Smooth muscle cell (in vitro differentiated cells): ENCODE measurements at regions not wholly inside any gene's neighbourhood (a gene's known extent, or its start where the extent isn't known, plus 50 kb on each side); places are given as distances from the start of the nearest gene placed in this dataset.
"Not testable (repeated sequence)": the region's sequence is repeated elsewhere in the genome, so short reads cannot be mapped to it uniquely, and the experiment has no call there.

Source experiments
- DNase-seq: peaks from one replicate; lab custom pipeline; 2025; ENCODE audit not compliant: unreplicated experiment; lab: John Stamatoyannopoulos, UW
- H2AFZ ChIP-seq: fragments of 200-600 bp; sonication (generic); 2 replicates; pipeline ENCODE4 v1.6.0; 2016; ENCODE audit warnings: antibody characterized with exemption, low read depth, mild to moderate bottlenecking
- H3F3A ChIP-seq: fragments of 200-600 bp; sonication (generic); 2 replicates; pipeline ENCODE4 v1.6.0; 2017; ENCODE audit warnings: antibody characterized with exemption, low read depth
- H3K27ac ChIP-seq: fragments of 200-600 bp; sonication (generic); 2 replicates; pipeline ENCODE4 v1.5.1; 2016; ENCODE audit warnings: low read depth, mild to moderate bottlenecking
- H3K27me3 ChIP-seq: fragments of 200-600 bp; sonication (generic); 2 replicates; pipeline ENCODE4 v1.6.1; 2016; ENCODE audit warnings: low read depth, mild to moderate bottlenecking
- H3K36me3 ChIP-seq: fragments of 200-600 bp; sonication (generic); 2 replicates; pipeline ENCODE4 v1.5.1; 2016; ENCODE audit warnings: low read depth
- H3K4me1 ChIP-seq: fragments of 200-600 bp; sonication (generic); 2 replicates; pipeline ENCODE4 v1.5.1; 2016; ENCODE audit warnings: low read depth
- H3K4me2 ChIP-seq: fragments of 200-600 bp; sonication (generic); 2 replicates; pipeline ENCODE4 v1.6.0; 2016; ENCODE audit warnings: mild to moderate bottlenecking
- H3K4me3 ChIP-seq: fragments of 200-600 bp; sonication (generic); 2 replicates; pipeline ENCODE4 v1.5.1; 2016; ENCODE audit warnings: mild to moderate bottlenecking
- H3K79me2 ChIP-seq: fragments of 200-600 bp; sonication (generic); 2 replicates; pipeline ENCODE4 v1.6.0; 2016; ENCODE audit warnings: low read depth, mild to moderate bottlenecking
- H3K9ac ChIP-seq: fragments of 200-600 bp; sonication (generic); 2 replicates; pipeline ENCODE4 v1.6.0; 2016; ENCODE audit warnings: low read depth
- H3K9me3 ChIP-seq: fragments of 200-600 bp; sonication (generic); replicated peaks from 2 replicates; pipeline ENCODE4 v1.5.1; 2016; ENCODE audit warnings: low read depth
- H4K20me1 ChIP-seq: fragments of 200-600 bp; sonication (generic); 2 replicates; pipeline ENCODE4 v1.6.0; 2016; ENCODE audit warnings: low read depth
- whole genome bisulfite sequencing: methylation state at CpG from one replicate; pipeline ENCODE4 v1.1.7; 2016; ENCODE audit warnings: low lambda C conversion rate; 5-methylcytosine and 5-hydroxymethylcytosine counted together
- TF ChIP-seq, protein P1 (sequence below): fragments of 200-600 bp; sonication (generic); IDR thresholded peaks from 2 replicates; pipeline ENCODE4 v1.5.1; 2017; ENCODE audit warnings: borderline replicate concordance, mild to moderate bottlenecking, antibody characterized with exemption; ENCODE audit not compliant: insufficient read depth, poor library complexity, severe bottlenecking

GRCh38 chrX:97897998-97898397, 1014.3 kb downstream of the RPA4 start:
- H3K9me3 ChIP-seq = no peaks in the 10 kb centered on the region
- WGBS = 70% methylated on average over 1 of the region's 1 CpG

DNA sequence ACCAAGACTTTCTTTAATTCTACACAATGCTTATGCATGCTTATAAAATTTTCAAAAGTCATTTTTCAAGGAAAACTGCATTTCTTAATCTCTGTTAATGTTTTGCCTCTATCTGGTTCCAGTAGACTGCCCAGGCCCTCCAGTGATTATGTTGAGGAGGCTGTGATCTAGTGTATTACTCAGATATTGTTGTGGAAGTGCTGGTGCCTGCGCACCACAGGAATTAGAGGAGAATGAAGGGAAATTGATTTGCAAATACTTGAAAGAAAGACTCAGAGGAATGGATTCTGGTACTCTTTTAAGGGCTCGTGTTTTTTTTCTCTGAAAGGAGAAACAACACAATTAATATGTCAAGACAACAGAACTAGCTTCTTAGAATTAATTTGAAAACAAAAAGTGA, 1015.1 kb downstream of the RPA4 start:
- Histone ChIP-seq H3K27ac (peak overlapping the region; percentile 67), H3K4me3 (no peak overlapping the region), H2AFZ (peak overlapping the region; percentile 89), H3K9ac (no peak overlapping the region), H3K9me3 (no peaks in the 10 kb centered on the region), H3K36me3 (no peaks in the 10 kb centered on the region), H3K4me2 (peak overlapping the region; percentile 70), H4K20me1 (no peaks in the 10 kb centered on the region), H3K4me1 (peaks cover 16% of the 10 kb centered on the region), H3F3A (no peaks in the 10 kb centered on the region), H3K79me2 (no peaks in the 10 kb centered on the region), H3K27me3 (no peaks in the 10 kb centered on the region)
- TF ChIP-seq, protein P1, sequence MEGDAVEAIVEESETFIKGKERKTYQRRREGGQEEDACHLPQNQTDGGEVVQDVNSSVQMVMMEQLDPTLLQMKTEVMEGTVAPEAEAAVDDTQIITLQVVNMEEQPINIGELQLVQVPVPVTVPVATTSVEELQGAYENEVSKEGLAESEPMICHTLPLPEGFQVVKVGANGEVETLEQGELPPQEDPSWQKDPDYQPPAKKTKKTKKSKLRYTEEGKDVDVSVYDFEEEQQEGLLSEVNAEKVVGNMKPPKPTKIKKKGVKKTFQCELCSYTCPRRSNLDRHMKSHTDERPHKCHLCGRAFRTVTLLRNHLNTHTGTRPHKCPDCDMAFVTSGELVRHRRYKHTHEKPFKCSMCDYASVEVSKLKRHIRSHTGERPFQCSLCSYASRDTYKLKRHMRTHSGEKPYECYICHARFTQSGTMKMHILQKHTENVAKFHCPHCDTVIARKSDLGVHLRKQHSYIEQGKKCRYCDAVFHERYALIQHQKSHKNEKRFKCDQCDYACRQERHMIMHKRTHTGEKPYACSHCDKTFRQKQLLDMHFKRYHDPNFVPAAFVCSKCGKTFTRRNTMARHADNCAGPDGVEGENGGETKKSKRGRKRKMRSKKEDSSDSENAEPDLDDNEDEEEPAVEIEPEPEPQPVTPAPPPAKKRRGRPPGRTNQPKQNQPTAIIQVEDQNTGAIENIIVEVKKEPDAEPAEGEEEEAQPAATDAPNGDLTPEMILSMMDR = no peak
- DNase-seq = no peak
- WGBS = 7% methylated on average over 2 of the region's 2 CpGs

More at GRCh38 chrX:97897998-97898397, 1014.3 kb downstream of the RPA4 start:
- H3K4me2 ChIP-seq = peak overlapping the region; percentile 70
- H4K20me1 ChIP-seq = no peaks in the 10 kb centered on the region
- H3K27me3 ChIP-seq = no peaks in the 10 kb centered on the region
- H3K4me3 ChIP-seq = no peak overlapping the region
- TF ChIP-seq, protein P1 = no peak
- no peak overlapping the region for H3K9ac ChIP-seq
- no peaks in the 10 kb centered on the region for H3K36me3 ChIP-seq
- no peak for DNase-seq
- H2AFZ ChIP-seq = peak overlapping the region; percentile 76
- H3K79me2 ChIP-seq = no peaks in the 10 kb centered on the region
- peak overlapping the region; percentile 67 for H3K27ac ChIP-seq
- no peaks in the 10 kb centered on the region for H3F3A ChIP-seq
- H3K4me1 ChIP-seq = peaks cover 16% of the 10 kb centered on the region

- Histone ChIP-seq H3K4me3 (no peak overlapping the region), H3K9me3 (no peaks in the 10 kb centered on the region), H3K9ac (no peak overlapping the region), H3K4me2 (no peak overlapping the region), H3K27ac (no peak overlapping the region), H3K4me1 (no peaks in the 10 kb centered on the region), H3K27me3 (no peaks in the 10 kb centered on the region), H3F3A (no peaks in the 10 kb centered on the region), H3K79me2 (no peaks in the 10 kb centered on the region), H3K36me3 (no peaks in the 10 kb centered on the region), H2AFZ (no peak overlapping the region), H4K20me1 (no peaks in the 10 kb centered on the region)
- TF ChIP-seq, protein P1 = no peak
- DNase-seq = no peak
- WGBS = 56% methylated on average over 1 of the region's 1 CpG
These were observed 1024.1 kb downstream of the RPA4 start for GRCh38 chrX:97907791-97908190.

GRCh38 chrX:97909245-97909644, 1025.5 kb downstream of the RPA4 start:
- 96% methylated on average over 3 of the region's 3 CpGs for WGBS
- Histone ChIP-seq H3K36me3 (no peaks in the 10 kb centered on the region), H3K79me2 (no peaks in the 10 kb centered on the region), H3K4me3 (no peak overlapping the region), H4K20me1 (no peaks in the 10 kb centered on the region), H3F3A (no peaks in the 10 kb centered on the region), H3K9me3 (no peaks in the 10 kb centered on the region), H2AFZ (no peak overlapping the region), H3K27me3 (no peaks in the 10 kb centered on the region), H3K4me2 (no peak overlapping the region), H3K4me1 (no peaks in the 10 kb centered on the region), H3K9ac (no peak overlapping the region), H3K27ac (no peak overlapping the region)
- DNase-seq = no peak
- TF ChIP-seq, protein P1 = no peak

DNA sequence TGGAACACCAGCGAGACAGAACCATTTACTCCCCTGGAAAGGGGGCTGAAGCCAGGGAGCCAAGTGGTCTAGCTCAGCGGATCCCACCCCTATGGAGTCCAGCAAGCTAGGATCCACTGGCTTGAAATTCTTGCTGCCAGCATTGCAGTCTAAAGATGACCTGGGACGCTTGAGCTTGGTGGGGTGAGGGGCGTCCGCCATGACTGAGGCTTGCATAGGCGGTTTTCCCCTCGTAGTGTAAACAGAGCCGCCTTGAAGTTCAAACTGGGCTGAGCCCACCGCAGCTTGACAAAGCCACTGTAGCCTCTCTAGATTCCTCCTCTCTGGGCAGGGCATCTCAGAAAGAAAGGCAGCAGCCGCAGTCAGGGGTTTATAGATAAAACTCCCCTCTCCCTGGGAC, 1031.7 kb downstream of the RPA4 start:
- H3K4me1 ChIP-seq, H3K79me2 ChIP-seq, H2AFZ ChIP-seq, DNase-seq, H3F3A ChIP-seq, H3K36me3 ChIP-seq, H3K4me3 ChIP-seq, H3K4me2 ChIP-seq, H3K27ac ChIP-seq, H3K9ac ChIP-seq, H4K20me1 ChIP-seq, H3K27me3 ChIP-seq, H3K9me3 ChIP-seq: not testable (repeated sequence)
- 92% methylated on average over 10 of the region's 10 CpGs for WGBS

DNA sequence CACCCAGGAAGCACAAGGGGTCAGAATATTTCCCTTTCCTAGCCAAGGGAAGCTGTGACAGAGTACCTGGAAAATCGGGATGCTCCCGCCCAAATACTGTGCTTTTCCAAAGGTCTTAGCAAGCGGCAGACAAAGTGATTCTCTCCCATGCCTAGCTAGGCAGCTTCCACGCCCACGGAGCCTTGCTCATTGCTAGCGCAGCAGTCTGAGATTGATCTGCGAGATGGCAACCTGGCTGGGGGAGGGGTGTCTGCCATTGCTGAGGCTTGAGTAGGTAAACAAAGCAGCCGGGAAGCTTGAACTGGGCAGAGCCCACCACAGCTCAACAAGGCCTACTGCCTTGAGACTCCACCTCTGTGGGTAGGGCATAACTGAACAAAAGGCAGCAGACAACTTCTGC, 1037.5 kb downstream of the RPA4 start:
- H3K4me3 ChIP-seq, H3K27ac ChIP-seq, H3K27me3 ChIP-seq, H2AFZ ChIP-seq, H3F3A ChIP-seq, H3K9ac ChIP-seq, H4K20me1 ChIP-seq, H3K9me3 ChIP-seq, H3K79me2 ChIP-seq, H3K4me2 ChIP-seq, H3K4me1 ChIP-seq, H3K36me3 ChIP-seq, DNase-seq: not testable (repeated sequence)
- 91% methylated on average over 8 of the region's 8 CpGs for WGBS
